ENCODE measurements at regions not wholly inside any gene's neighbourhood (a gene's known extent, or its start where the extent isn't known, plus 50 kb on each side); places are given as distances from the start of the nearest gene placed in this dataset.
"Not testable (repeated sequence)": the region's sequence is repeated elsewhere in the genome, so short reads cannot be mapped to it uniquely, and the experiment has no call there.

DNA sequence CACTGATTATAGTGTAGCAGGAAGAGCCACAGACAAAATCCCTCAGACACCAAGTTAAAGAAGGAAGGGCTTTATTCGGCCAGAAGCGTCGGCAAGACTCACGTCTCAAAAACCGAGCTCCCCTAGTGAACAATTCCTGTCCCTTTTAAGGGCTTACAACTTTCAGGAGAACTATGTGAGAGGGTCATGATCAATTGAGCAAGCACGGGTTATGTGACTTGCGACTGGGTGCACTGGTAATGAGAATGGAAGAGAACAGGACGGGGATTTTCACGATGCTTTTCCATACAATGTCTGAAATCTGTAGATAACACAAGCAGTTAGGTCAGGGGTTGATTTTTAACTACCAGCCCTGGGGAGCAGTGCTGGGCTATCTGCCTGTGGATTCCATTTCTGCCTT lies 116.7 kb downstream of the MFAP3L start:
- no peaks in the 10 kb centered on the region for H3K36me3 Mint-ChIP-seq
- no peak overlapping the region for H3K4me3 Mint-ChIP-seq
- no peak overlapping the region for H3K27ac Mint-ChIP-seq
- CTCF ChIA-PET, result no interaction called here
- DNase-seq, result no peak
- H3K4me1 Mint-ChIP-seq, result no peaks in the 10 kb centered on the region
- ATAC-seq, result no peak
- H3K27me3 Mint-ChIP-seq, result no peaks in the 10 kb centered on the region
- H3K9me3 Mint-ChIP-seq (ENCODE audit: low read depth), result no peaks in the 10 kb centered on the region

- no peak for DNase-seq
- Mint-ChIP-seq H3K4me1 (no peaks in the 10 kb centered on the region), H3K9me3 (ENCODE audit: low read depth) (no peaks in the 10 kb centered on the region), H3K27ac (no peak overlapping the region), H3K36me3 (no peaks in the 10 kb centered on the region), H3K4me3 (no peak overlapping the region), H3K27me3 (peaks cover 6% of the 10 kb centered on the region)
- CTCF ChIA-PET, result no interaction called here
- no peak for ATAC-seq
Observed at GRCh38 chr4:169907705-169908104, 118.5 kb downstream of the MFAP3L start.

- Mint-ChIP-seq H3K4me3 (no peak overlapping the region), H3K9me3 (ENCODE audit: low read depth) (no peaks in the 10 kb centered on the region), H3K27me3 (peaks cover 6% of the 10 kb centered on the region), H3K36me3 (no peaks in the 10 kb centered on the region), H3K4me1 (no peaks in the 10 kb centered on the region), H3K27ac (no peak overlapping the region)
- CTCF ChIA-PET, result no interaction called here
- DNase-seq (no peak), ATAC-seq (no peak)
Observed at GRCh38 chr4:169906821-169907220, 119.4 kb downstream of the MFAP3L start.

- DNase-seq, result no peak
- no peak overlapping the region for H3K4me3 Mint-ChIP-seq
- no peak for ATAC-seq
- peaks cover 6% of the 10 kb centered on the region for H3K27me3 Mint-ChIP-seq
- no peaks in the 10 kb centered on the region for H3K9me3 Mint-ChIP-seq (ENCODE audit: low read depth)
- CTCF ChIA-PET, result no interaction called here
- H3K36me3 Mint-ChIP-seq, result no peaks in the 10 kb centered on the region
- H3K4me1 Mint-ChIP-seq, result no peaks in the 10 kb centered on the region
- no peak overlapping the region for H3K27ac Mint-ChIP-seq
Observed at GRCh38 chr4:169906104-169906503, 120.1 kb downstream of the MFAP3L start.

- no peaks in the 10 kb centered on the region for H3K4me1 Mint-ChIP-seq
- CTCF ChIA-PET, result no interaction called here
Observed at GRCh38 chr4:169902658-169903345, 123.4 kb downstream of the MFAP3L start.

GRCh38 chr4:169900241-169900845 lies 125.9 kb downstream of the MFAP3L start:
- Mint-ChIP-seq H3K36me3 (no peaks in the 10 kb centered on the region), H3K27me3 (peaks cover 6% of the 10 kb centered on the region), H3K27ac (no peak overlapping the region), H3K4me1 (no peaks in the 10 kb centered on the region), H3K4me3 (no peak overlapping the region), H3K9me3 (ENCODE audit: low read depth) (no peaks in the 10 kb centered on the region)
- CTCF ChIA-PET, result no interaction called here
- DNase-seq (no peak), ATAC-seq (no peak)

More at GRCh38 chr4:169902658-169903345, 123.4 kb downstream of the MFAP3L start:
- Mint-ChIP-seq H3K27me3 (peaks cover 6% of the 10 kb centered on the region), H3K9me3 (ENCODE audit: low read depth) (no peaks in the 10 kb centered on the region), H3K27ac (no peak overlapping the region), H3K4me3 (no peak overlapping the region), H3K36me3 (no peaks in the 10 kb centered on the region)
- no peak for DNase-seq
- ATAC-seq, result no peak

GRCh38 chr4:169899295-169899694 lies 126.9 kb downstream of the MFAP3L start:
- CTCF ChIA-PET, result no interaction called here
- Mint-ChIP-seq H3K4me1 (no peaks in the 10 kb centered on the region), H3K4me3 (no peak overlapping the region), H3K27me3 (peaks cover 6% of the 10 kb centered on the region), H3K27ac (no peak overlapping the region), H3K9me3 (ENCODE audit: low read depth) (no peaks in the 10 kb centered on the region), H3K36me3 (no peaks in the 10 kb centered on the region)
- DNase-seq (no peak), ATAC-seq (no peak)

DNA sequence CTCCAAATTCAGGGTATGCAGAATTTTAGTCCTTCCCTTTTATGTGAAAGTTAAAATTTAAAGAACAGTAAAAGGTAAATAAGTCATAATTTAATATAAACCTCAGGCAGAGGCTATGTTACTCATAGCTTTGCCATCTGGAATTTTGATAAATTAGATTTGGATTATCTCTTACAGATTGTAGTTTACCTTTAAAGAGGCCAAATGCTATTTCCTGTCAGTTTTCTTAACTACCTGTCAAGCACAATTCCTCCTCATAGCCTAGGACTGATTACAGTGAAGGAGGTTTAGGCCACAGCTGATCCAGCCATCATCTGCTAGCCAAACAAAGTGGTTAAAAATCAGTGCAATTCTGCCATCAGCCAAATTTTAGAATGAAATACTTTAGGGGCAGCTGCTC lies 128.1 kb downstream of the MFAP3L start:
- H3K36me3 Mint-ChIP-seq, result no peaks in the 10 kb centered on the region
- H3K4me1 Mint-ChIP-seq, result no peaks in the 10 kb centered on the region
- CTCF ChIA-PET, result interaction anchor here (0.9 kb wide), 1 partner anchor 13 kb away, joined by 3 read pairs; no protein-coding TSS in a partner anchor
- DNase-seq (no peak), ATAC-seq (no peak)
- H3K9me3 Mint-ChIP-seq (ENCODE audit: low read depth), result no peaks in the 10 kb centered on the region
- H3K4me3 Mint-ChIP-seq, result no peak overlapping the region
- no peak overlapping the region for H3K27ac Mint-ChIP-seq
- peaks cover 2% of the 10 kb centered on the region for H3K27me3 Mint-ChIP-seq

DNA sequence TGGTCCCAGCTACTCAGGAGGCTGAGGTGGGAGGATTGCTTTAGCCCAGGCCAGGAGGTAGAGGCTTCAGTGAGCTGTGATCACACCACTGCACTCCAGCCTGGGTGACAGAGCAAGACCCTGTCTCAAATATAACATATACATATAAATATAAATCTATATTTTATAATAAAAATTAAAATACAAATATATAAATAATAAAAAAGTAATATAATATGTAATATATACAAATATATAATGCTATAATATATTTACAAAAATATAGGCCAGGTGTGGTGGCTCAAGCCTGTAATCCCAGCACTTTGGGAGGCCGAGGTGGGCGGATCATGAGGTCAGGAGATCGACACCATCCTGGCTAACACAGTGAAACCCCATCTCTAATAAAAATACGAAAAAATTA lies 131.4 kb downstream of the MFAP3L start:
- H3K27me3 Mint-ChIP-seq; H3K27ac Mint-ChIP-seq; CTCF ChIA-PET; DNase-seq; H3K4me3 Mint-ChIP-seq; ATAC-seq; H3K36me3 Mint-ChIP-seq; H3K4me1 Mint-ChIP-seq; H3K9me3 Mint-ChIP-seq (ENCODE audit: low read depth): not testable (repeated sequence)

DNA sequence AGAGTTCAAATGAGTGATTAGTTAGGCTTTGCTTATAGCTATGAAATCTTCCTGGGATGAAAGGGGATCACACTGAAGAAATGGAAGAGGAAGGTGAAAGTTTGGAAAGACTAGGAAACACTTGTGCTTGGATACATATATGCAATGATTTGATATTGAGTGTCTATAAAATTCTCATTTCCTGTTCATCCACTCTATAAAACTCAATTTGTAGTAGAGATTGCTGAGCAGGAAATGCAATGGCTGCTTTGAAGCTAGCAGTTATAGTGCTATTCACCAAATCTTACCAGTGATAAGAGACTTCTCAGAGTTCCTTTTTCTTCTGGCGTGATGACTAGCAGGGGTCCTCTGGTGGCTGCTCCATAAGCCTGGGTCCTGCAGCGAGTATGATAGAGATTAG lies 128.1 kb upstream of the HPF1 start:
- no peak for DNase-seq
- CTCF ChIA-PET, result no interaction called here
- ATAC-seq, result no peak
- no peak overlapping the region for H3K4me3 Mint-ChIP-seq
- no peak overlapping the region for H3K27ac Mint-ChIP-seq
- no peaks in the 10 kb centered on the region for H3K4me1 Mint-ChIP-seq
- peaks cover 7% of the 10 kb centered on the region for H3K27me3 Mint-ChIP-seq
- no peaks in the 10 kb centered on the region for H3K9me3 Mint-ChIP-seq (ENCODE audit: low read depth)
- H3K36me3 Mint-ChIP-seq, result no peaks in the 10 kb centered on the region

DNA sequence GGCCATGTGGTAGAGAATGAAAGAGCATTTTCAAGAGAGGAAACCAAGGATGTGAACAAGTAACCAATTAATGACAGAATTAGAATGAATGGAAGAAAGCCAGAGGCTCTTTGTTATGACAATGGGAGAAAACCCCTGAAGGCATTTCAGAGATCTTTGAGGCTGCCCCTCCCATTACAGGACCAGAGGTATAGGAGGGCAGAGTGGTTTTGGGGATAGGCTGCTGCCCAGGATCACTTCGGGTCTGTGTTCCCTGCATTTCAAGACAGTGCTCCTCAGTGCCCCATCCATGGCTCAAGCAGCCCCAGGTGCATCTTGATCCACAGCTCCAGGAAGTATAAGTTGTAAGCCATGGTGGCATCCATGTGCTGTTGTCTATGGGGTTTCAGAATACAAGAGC lies 124.0 kb upstream of the HPF1 start:
- no peak overlapping the region for H3K27ac Mint-ChIP-seq
- DNase-seq (no peak), ATAC-seq (no peak)
- CTCF ChIA-PET, result no interaction called here
- H3K36me3 Mint-ChIP-seq, result no peaks in the 10 kb centered on the region
- peaks cover 14% of the 10 kb centered on the region for H3K27me3 Mint-ChIP-seq
- H3K9me3 Mint-ChIP-seq (ENCODE audit: low read depth), result no peaks in the 10 kb centered on the region
- H3K4me3 Mint-ChIP-seq, result no peak overlapping the region
- no peaks in the 10 kb centered on the region for H3K4me1 Mint-ChIP-seq

GRCh38 chr4:169870507-169870906 lies 112.8 kb upstream of the HPF1 start:
- H3K27me3 Mint-ChIP-seq, result peaks cover 3% of the 10 kb centered on the region
- H3K27ac Mint-ChIP-seq, result no peak overlapping the region
- H3K4me3 Mint-ChIP-seq, result no peak overlapping the region
- H3K9me3 Mint-ChIP-seq (ENCODE audit: low read depth), result no peaks in the 10 kb centered on the region
- H3K4me1 Mint-ChIP-seq, result no peaks in the 10 kb centered on the region
- CTCF ChIA-PET, result no interaction called here
- no peaks in the 10 kb centered on the region for H3K36me3 Mint-ChIP-seq
- ATAC-seq, result no peak
- DNase-seq, result no peak

- Mint-ChIP-seq H3K27me3 (peaks cover 3% of the 10 kb centered on the region), H3K36me3 (no peaks in the 10 kb centered on the region), H3K9me3 (ENCODE audit: low read depth) (no peaks in the 10 kb centered on the region), H3K4me1 (no peaks in the 10 kb centered on the region), H3K4me3 (no peak overlapping the region), H3K27ac (no peak overlapping the region)
- no peak for DNase-seq
- CTCF ChIA-PET, result no interaction called here
- no peak for ATAC-seq
Observed at GRCh38 chr4:169869490-169869889, 111.7 kb upstream of the HPF1 start.

GRCh38 chr4:169861593-169861992 lies 103.8 kb upstream of the HPF1 start:
- no peaks in the 10 kb centered on the region for H3K9me3 Mint-ChIP-seq (ENCODE audit: low read depth)
- no peaks in the 10 kb centered on the region for H3K4me1 Mint-ChIP-seq
- peaks cover 8% of the 10 kb centered on the region for H3K27me3 Mint-ChIP-seq
- H3K4me3 Mint-ChIP-seq, result no peak overlapping the region
- no peak for DNase-seq
- no peaks in the 10 kb centered on the region for H3K36me3 Mint-ChIP-seq
- ATAC-seq, result no peak
- CTCF ChIA-PET, result no interaction called here
- no peak overlapping the region for H3K27ac Mint-ChIP-seq
